Stimulated activated CD4-positive, alpha-beta T cell treated with anti-CD3 and anti-CD28 coated beads, Interleukin-12 subunit alpha, Interleukin-12 subunit beta, amount 100 ng/mL, for 48 hours (primary cell): ENCODE measurements at regions not wholly inside any gene's neighbourhood (a gene's known extent, or its start where the extent isn't known, plus 50 kb on each side); places are given as distances from the start of the nearest gene placed in this dataset.

Experiments
- DNase-seq, 3 donors: peaks; one replicate each; pipeline ENCODE4 v3.0.0-alpha.2; 2020; ENCODE audit warnings: low read depth in 2 of 3, low spot score in 1 of 3

GRCh38 chr2:43022896-43023295 lies 203.5 kb downstream of the ZFP36L2 start:
- DNase-seq: no peak

GRCh38 chr2:43021791-43022509 lies 204.5 kb downstream of the ZFP36L2 start:
- no peak for DNase-seq

GRCh38 chr2:43020990-43021669 lies 205.3 kb downstream of the ZFP36L2 start:
- no peak for DNase-seq

- DNase-seq: no peak
These were observed 206.1 kb downstream of the ZFP36L2 start for GRCh38 chr2:43020296-43020695.

- no peak for DNase-seq
These were observed 206.7 kb downstream of the ZFP36L2 start for GRCh38 chr2:43019536-43020183.

- DNase-seq: no peak
These were observed 207.4 kb downstream of the ZFP36L2 start for GRCh38 chr2:43019025-43019367.

- no peak for DNase-seq
These were observed 208.0 kb downstream of the ZFP36L2 start for GRCh38 chr2:43018179-43019024.

GRCh38 chr2:43013821-43014345 lies 212.5 kb downstream of the ZFP36L2 start:
- DNase-seq: no peak

GRCh38 chr2:43012966-43013365 lies 213.4 kb downstream of the ZFP36L2 start:
- no peak for DNase-seq

GRCh38 chr2:43011158-43011491 lies 215.3 kb downstream of the ZFP36L2 start:
- DNase-seq: no peak

GRCh38 chr2:43010438-43011157 lies 215.8 kb downstream of the ZFP36L2 start:
- no peak for DNase-seq

- DNase-seq: no peak
These were observed 217.0 kb downstream of the ZFP36L2 start for GRCh38 chr2:43009448-43009847.

- no peak for DNase-seq
These were observed 216.0 kb upstream of the HAAO start for GRCh38 chr2:43008388-43008787.

GRCh38 chr2:43007901-43008300 lies 215.5 kb upstream of the HAAO start:
- DNase-seq: no peak

GRCh38 chr2:43006834-43007543 lies 214.6 kb upstream of the HAAO start:
- DNase-seq: no peak

- DNase-seq: no peak
These were observed 213.8 kb upstream of the HAAO start for GRCh38 chr2:43005975-43006833.

GRCh38 chr2:43005245-43005974 lies 213.0 kb upstream of the HAAO start:
- no peak for DNase-seq

GRCh38 chr2:43004879-43005244 lies 212.5 kb upstream of the HAAO start:
- DNase-seq: no peak
